ENCODE measurements at regions not wholly inside any gene's neighbourhood (a gene's known extent, or its start where the extent isn't known, plus 50 kb on each side); places are given as distances from the start of the nearest gene placed in this dataset.

DNA sequence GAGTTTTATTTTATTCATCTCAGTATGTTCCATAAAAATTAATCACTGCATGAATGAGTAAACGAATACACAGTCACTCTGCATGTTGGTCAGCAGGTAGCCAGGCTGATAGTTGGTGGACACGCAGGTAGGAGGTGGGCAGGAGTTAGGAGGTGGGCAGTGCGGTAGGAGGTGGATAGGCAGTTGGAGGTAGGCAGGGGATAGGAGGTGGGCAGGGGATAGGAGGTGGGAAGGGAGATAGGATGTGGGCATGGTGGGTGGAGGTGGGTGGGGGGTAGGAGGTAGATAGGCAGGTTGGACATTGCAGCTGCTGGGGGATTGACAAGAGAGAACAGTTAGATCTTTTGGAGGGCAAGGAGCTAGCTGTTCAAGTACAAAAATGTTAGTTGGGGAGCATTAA is 322.7 kb downstream of the PTPRU start:
- TF ChIP-seq POLR2A (IDR thresholded peaks at IDR 0.05), result no peak
- TF ChIP-seq, protein P1, sequence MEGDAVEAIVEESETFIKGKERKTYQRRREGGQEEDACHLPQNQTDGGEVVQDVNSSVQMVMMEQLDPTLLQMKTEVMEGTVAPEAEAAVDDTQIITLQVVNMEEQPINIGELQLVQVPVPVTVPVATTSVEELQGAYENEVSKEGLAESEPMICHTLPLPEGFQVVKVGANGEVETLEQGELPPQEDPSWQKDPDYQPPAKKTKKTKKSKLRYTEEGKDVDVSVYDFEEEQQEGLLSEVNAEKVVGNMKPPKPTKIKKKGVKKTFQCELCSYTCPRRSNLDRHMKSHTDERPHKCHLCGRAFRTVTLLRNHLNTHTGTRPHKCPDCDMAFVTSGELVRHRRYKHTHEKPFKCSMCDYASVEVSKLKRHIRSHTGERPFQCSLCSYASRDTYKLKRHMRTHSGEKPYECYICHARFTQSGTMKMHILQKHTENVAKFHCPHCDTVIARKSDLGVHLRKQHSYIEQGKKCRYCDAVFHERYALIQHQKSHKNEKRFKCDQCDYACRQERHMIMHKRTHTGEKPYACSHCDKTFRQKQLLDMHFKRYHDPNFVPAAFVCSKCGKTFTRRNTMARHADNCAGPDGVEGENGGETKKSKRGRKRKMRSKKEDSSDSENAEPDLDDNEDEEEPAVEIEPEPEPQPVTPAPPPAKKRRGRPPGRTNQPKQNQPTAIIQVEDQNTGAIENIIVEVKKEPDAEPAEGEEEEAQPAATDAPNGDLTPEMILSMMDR (IDR thresholded peaks at IDR 0.05 in 4 of 5, conservative IDR thresholded peaks at IDR 0.05 in 1 of 5), result no peak

All from gastrocnemius medialis (tissue), 4 donors.